GM19468 (cell line): ENCODE measurements at regions not wholly inside any gene's neighbourhood (a gene's known extent, or its start where the extent isn't known, plus 50 kb on each side); places are given as distances from the start of the nearest gene placed in this dataset.

Experiments used
- ATAC-seq: cut with Tn5 transposase; IDR thresholded peaks from one replicate; pipeline ENCODE4 v1.9.1; 2021; ENCODE audit warnings: mild to moderate bottlenecking, moderate library complexity, moderate number of reproducible peaks; ENCODE audit not compliant: unreplicated experiment; ENCODE audit errors: extremely low read depth

GRCh38 chr16:80433623-80434022 lies 107.2 kb upstream of the DYNLRB2 start:
- no peak for ATAC-seq

- ATAC-seq = no peak
Measured at GRCh38 chr16:80427795-80428194, 113.0 kb upstream of the DYNLRB2 start.

- ATAC-seq = no peak
Measured at GRCh38 chr16:80418517-80419355, 122.1 kb upstream of the DYNLRB2 start.

- no peak for ATAC-seq
Measured at GRCh38 chr16:80417706-80418271, 123.0 kb upstream of the DYNLRB2 start.

GRCh38 chr16:80408014-80408413 lies 132.8 kb upstream of the DYNLRB2 start:
- no peak for ATAC-seq

GRCh38 chr16:80407265-80407987 lies 133.4 kb upstream of the DYNLRB2 start:
- no peak for ATAC-seq

GRCh38 chr16:80404847-80405246 lies 135.9 kb upstream of the DYNLRB2 start:
- ATAC-seq = no peak

GRCh38 chr16:80403894-80404293 lies 136.9 kb upstream of the DYNLRB2 start:
- ATAC-seq = no peak

- no peak for ATAC-seq
Measured at GRCh38 chr16:80390871-80391489, 149.8 kb upstream of the DYNLRB2 start.

- ATAC-seq = no peak
Measured at GRCh38 chr16:80390046-80390445, 150.7 kb upstream of the DYNLRB2 start.

GRCh38 chr16:80389338-80389737 lies 151.5 kb upstream of the DYNLRB2 start:
- no peak for ATAC-seq

- ATAC-seq = no peak
Measured at GRCh38 chr16:80387318-80387921, 153.4 kb upstream of the DYNLRB2 start.

GRCh38 chr16:80384862-80385261 lies 155.9 kb upstream of the DYNLRB2 start:
- ATAC-seq = no peak

- ATAC-seq = no peak
Measured at GRCh38 chr16:80380514-80380913, 160.3 kb upstream of the DYNLRB2 start.

GRCh38 chr16:80377096-80377956 lies 163.5 kb upstream of the DYNLRB2 start:
- no peak for ATAC-seq

GRCh38 chr16:80375973-80376372 lies 164.8 kb upstream of the DYNLRB2 start:
- no peak for ATAC-seq

GRCh38 chr16:80375513-80375912 lies 165.3 kb upstream of the DYNLRB2 start:
- ATAC-seq = no peak

GRCh38 chr16:80372341-80372740 lies 168.5 kb upstream of the DYNLRB2 start:
- ATAC-seq = no peak

GRCh38 chr16:80369138-80369958 lies 171.4 kb upstream of the DYNLRB2 start:
- no peak for ATAC-seq
